ENCODE measurements at regions not wholly inside any gene's neighbourhood (a gene's known extent, or its start where the extent isn't known, plus 50 kb on each side); places are given as distances from the start of the nearest gene placed in this dataset.
"Not testable (repeated sequence)": the region's sequence is repeated elsewhere in the genome, so short reads cannot be mapped to it uniquely, and the experiment has no call there.

DNA sequence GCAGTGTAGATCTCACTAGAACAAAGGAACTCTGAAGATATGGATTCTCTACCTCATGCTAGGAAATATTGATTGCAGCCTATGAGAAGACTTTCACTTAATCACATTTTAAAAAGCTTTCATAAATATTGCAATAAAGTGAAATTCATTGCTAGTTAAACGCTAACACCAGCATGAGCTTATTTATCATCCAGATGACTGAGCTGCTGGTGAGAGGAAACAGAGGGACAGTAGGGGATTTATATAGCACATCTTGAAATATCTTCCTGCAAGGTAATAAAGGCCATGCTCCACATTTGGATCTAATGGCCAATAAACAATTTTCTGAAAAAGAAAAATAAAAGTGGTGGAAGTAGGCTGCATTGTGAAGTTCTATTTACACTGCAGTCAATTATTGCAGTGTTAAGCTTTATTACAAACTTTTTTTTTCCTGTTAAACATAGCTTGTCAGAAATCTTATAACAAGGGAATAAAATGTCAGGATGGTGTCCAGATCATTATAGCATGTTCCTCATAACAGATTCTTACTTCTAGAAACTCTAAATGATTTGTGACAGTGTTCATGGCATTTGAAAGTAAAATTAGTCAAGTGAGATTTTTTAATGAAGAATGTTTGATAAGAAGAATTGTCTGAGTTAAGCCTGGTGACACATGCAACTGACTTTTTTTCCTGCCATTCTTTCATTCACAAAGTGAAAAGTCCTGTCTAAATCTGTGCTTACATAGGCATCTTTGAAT is 342.6 kb downstream of the DMAC1 start:
- DNase-seq, result no peak

DNA sequence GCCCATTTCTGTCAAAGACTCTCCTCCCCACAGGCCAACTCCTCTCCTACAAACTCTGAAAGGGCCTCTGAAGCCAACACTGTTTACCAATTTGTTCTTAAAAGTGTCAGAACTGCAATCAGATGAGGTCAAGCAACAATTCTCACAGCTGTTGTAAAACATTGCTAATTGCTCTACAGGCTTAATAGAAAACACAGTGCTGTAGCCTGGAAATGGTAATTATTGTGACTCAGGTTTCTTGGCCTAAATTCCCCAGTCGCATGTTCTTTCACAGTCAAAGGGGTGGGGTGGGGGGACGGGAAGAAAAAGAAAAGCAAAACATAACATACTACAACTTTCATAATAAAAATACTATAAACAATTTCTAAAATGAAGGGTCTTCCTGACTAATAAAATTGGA is 343.2 kb downstream of the DMAC1 start:
- no peak for DNase-seq

DNA sequence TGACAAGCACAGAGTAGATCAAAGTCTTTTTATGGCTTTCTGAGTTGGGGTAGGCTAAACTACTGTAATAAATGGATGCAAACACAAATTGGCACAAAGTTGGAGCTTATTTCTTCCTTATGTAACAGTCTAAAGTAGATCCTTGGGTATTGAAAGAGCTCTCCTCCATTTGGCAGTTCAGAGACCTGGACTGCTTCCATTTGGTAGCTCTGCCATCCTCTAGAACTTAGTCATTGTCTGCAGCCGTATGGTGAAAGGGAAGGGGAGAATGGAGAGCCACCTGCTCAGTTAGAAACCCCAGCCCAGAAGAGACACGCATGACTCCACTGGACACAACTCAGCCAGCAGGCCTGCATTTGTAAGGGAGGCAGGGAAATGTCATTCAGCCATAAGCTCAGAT is 345.0 kb downstream of the DMAC1 start:
- no peak for DNase-seq

DNA sequence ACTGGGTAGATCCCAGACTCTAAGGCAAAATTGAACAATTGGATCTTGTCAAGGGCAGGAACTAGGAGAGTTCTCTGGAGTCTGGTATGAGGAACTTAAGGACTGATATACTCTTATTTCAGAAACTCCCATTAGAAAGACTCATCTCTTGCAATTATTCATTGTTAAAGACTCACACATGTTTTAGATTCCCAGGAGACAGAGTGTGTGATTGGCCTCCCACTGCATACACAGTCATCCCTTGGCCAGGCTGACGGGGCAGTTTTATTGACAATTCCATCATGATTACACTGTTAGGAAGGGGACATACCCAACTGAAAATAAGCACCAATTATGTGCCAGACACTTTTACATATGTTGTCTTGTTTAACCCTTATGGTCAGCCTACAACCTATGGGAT is 347.2 kb downstream of the DMAC1 start:
- DNase-seq, result no peak

DNA sequence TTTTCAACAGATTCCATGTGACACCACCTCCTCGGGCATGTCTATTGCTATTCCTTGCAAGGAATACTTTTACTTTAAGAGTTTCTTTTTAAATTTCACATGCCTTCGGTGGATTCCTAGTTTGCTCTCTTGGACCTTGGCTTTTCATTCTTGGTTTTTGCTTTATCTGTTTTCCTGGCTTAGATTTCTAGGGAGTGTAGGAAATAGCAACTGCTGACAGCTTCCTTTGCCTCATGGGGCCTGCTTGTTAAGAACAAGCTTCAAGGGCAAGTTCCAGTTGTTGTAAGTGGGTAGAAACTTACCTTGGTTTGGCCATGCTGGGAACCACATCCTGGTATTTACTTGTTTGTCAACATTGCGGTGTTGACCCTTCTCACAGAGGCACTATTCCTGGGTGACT is 348.5 kb downstream of the DMAC1 start:
- DNase-seq, result no peak

DNA sequence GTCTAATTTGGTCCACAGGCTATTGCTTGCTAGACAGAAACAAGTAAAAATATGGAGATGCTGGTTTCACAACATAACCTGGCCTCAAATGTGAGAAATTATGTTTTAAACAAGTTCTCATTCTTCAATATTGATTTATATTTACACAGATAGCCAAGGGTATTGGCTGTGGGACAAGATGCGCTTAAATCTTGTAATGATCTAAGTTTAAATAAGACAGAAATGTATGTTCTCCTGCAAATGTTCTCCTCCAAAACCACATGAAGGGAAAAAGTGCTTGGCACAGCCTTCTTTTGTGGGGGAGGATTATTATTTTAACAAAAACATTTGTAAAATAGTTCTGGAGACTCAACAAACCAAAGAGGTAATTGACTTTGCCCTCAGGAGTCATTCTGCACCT is 356.0 kb downstream of the DMAC1 start:
- no peak for DNase-seq

DNA sequence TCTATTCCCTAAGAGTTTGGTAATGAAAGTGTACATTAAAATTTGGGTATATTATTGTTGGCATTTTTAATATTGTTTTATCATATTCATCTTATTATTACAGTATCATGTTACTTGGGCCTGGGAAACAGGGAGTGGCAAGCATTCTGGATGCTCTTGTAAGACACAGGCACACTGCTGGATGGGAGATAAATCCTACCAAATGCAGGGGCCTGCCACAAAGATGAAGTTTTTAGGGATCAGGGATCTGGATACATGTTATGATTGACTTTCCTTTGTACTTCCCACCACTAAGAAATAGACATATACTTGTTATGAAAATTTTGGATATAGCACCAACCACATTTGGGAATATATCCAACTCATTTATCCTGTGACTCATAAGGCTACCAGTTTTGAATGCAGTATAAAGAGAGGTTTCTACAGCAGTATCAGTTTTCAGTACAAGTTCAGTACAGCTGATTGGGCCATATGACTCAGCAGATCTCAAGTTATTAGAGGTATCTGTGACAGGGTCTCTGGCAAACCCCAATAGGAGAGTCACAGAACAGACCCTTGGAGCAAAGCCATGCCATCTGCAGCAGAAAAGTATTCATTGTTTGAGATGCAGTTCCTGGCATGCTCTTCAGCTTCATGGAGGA is 360.1 kb downstream of the DMAC1 start:
- no peak for DNase-seq

DNA sequence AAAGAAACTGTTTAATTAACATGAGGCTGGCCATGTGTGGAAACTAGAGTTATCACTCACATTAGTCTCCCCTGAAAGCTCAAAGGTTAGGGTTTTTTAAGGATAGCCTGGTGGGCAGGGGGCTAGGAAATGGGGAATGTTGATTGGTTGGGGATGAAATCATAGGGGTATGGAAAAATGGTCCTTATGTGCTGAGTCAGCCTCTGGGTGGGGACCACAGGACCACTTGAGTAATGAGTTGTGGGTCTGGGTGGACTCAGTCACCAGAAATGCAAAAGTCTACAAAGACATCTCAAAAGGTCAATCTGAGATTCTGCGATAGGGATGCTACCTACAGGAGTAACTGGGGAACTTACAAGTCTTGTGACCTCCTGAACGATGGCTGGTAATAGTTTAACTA is 362.8 kb downstream of the DMAC1 start:
- DNase-seq, result no peak

DNA sequence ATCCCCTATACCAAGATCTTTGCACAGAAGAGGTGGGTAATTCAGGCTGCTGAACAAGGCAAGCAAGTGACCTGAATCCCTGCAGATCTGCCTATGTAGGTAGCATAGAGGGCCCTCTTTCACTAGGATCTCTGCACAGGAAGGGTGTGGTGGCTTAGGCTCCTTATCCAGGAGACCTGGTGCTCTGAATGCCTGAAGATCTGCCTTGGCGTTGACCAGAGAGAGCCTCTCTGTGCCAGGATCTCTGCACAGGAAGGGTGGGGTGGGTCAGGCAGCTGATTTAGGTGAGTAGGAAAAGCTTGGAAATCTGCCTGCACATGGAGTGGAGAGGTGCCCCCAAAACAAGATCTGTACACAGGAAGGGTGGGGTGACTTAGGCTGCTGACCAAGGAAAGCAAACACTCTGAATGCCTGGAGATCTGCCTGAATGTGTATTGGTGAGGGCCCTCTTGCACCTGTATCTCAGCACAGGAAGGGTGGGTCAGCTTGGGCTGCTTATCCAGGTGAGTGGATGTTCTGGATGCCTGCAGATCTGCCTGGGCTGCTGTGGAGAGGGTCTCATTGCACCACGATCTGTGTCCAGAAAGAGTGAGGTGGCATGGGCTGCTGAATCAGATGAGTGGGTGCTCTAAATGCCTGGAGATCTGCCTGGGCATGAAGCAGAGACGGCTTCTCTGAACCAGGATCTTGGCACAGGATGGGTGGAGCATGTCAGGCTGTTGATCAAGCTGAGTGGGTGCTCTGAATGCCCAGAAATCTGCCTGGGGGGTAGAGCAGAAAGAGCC is 365.9 kb downstream of the DMAC1 start:
- no peak for DNase-seq

DNA sequence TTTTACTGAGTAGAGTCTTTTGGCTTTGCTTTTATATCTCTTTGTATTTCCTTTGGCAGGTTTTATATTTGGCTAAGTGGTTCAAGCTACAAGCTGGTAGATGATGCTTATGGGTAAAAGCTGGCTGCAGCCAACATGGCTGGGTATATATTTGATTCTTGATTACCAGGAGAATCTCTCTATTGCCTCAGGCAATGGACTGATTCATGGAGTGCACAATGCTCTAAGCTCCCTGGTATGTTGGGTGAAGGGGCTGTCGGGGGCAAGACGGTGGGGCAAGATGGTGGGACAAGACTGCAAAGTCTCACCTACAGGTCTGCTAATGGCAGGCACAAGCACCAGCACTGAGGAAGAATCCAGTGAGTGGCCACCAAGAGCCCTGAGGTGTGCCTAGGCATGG is 366.6 kb downstream of the DMAC1 start:
- no peak for DNase-seq

DNA sequence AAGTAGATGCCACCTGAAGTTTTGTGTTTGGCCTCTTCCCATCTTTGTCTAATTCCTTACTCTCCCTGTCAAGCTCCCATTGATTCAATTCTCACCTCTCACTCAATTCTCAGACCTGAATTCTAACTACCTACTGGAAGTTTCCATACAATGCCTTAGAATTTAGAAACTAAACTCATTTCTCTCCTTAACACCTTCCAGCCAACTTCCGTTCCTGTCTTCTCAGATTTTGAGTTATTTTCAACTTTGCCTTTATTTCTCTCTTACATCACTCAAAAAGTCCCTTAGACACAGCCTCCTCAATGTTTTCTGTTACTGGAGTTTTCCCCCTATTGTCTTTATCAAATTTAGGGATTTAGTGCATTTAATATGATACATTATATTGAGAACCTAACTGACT is 382.2 kb downstream of the DMAC1 start:
- DNase-seq, result not testable (repeated sequence)

DNA sequence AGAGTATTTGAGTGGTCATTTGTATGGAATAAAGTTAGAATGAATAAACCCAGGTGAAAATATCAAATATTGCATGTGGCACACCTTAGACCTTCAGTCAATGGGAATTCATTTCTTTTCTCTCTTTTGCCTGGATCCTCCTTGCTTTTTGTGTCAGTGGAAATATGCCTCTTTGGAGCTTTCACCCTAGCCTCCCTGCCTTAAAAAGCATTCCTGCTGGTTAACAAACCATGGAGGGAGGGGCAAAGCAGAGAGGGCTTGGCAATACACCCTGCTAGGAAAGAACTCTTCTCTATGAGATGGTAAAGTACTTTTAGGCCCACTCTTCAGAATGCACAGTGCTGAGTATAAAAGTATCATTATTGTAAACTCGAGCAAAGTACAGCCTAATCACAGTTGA is 383.7 kb downstream of the DMAC1 start:
- no peak for DNase-seq

DNA sequence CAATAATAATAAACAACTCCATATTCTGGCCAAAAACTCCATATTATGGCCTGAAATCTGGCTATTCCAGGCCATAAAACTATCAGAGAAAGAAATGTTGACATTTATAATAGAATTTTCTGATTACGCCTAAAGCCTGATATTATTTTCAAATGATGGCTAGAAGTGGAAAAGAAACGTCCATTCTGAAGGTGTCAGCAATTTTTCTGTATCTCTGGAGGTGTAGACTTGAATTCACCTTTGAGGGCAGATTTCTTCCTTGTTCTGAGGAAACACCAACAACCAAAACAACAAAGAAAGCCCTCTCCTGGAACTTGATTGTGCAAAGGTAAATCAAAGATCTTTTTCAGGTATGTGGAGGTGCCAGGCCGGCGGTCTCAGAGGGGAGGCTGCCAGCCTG is 390.7 kb downstream of the DMAC1 start:
- DNase-seq, result no peak

DNA sequence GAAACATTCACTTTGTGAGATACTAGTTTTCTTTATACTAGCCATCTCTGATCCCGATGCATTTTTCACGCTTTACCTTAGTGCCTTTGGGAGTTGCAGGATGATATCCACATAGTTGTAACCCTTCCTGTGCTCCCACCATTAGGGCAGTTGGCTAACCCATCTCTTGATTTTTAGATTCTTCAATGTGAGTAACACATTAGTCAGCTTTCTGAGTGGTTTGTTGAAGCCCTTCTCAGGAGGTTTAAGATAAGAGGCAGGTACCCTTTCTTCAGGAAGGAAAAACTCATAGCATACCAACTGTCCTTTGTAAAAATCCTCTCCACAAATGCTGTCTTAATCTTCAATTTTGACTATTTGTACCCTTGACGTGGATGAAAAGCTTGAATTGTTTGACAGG is 392.3 kb downstream of the DMAC1 start:
- DNase-seq, result no peak

DNA sequence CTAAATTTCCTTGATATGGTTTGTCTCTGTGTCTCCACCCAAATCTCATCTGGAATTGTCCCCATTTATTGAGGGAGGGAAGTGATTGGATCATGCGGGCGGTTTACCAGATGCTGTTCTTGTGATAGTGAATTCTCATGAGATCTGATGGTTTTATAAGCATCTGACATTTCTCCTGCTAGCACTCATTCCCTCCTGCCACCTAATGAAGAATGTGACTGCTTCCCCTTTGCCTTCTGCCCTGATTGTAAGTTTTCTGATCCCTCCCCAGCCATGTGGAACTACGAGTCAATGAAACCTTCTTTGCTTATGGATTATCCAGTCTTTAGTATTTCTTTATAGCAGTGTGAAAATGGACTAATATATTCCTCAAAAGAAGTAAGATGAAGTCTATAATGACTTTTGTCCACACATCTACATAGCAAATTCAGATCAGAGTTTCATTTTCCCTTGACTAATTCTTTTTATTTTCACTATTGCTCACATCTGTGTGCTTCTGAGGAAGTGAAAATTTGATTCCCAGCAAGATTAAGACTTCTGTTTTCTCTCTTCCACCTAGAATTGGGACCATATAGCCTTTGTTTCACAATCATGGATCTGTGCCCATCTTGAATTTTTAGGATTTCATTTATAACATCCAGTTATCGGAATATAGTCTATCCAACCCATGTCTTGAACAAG is 393.5 kb downstream of the DMAC1 start:
- DNase-seq, result no peak

DNA sequence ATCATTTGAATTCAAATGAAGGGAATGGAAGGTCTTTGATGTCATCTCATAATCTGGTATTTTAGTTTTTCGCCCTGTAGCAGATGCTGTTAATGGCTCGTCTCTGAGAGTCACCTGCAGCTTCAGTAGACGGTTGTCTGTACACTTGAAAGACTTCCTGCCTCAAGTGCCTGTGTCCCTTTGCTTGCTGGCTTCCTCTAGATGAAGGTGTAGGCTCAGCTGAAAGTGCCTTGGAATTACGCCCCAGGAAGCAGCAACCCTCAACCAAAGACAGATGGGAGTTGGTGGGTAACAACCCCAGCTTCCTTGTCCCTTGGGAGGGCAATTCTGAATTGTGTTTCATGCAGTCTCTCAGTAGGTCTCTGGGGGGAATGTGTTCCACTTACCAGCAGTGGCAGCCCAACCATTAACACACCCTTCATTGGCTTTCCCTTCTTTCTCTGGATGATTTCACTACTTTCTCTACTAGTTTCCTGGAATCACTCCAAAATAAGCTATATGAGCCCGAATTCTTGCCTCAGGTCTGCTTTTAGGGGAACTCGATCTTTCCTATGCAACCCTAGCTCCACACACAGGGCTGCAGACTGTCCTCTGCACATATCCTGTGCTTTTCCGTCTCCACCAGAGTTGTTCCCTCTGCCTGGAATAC is 395.6 kb downstream of the DMAC1 start:
- no peak for DNase-seq

DNA sequence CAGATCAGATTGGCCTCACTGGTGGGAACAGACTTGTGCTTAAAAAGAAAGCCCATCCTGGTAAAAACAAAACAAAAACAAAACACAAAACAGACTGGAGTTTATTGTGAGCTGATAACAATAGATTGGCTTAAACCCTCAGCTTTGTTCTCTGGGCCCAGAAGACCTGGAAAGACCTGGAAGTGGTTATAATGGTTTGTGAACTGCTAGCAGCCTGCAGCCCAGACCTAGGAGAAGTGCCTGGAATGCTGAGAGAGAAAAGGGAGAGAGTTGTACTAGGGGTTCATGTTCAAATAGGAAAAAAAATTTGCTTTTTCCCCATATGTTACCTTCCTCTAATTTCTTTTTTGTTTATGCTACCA is 396.6 kb downstream of the DMAC1 start:
- DNase-seq, result no peak

DNA sequence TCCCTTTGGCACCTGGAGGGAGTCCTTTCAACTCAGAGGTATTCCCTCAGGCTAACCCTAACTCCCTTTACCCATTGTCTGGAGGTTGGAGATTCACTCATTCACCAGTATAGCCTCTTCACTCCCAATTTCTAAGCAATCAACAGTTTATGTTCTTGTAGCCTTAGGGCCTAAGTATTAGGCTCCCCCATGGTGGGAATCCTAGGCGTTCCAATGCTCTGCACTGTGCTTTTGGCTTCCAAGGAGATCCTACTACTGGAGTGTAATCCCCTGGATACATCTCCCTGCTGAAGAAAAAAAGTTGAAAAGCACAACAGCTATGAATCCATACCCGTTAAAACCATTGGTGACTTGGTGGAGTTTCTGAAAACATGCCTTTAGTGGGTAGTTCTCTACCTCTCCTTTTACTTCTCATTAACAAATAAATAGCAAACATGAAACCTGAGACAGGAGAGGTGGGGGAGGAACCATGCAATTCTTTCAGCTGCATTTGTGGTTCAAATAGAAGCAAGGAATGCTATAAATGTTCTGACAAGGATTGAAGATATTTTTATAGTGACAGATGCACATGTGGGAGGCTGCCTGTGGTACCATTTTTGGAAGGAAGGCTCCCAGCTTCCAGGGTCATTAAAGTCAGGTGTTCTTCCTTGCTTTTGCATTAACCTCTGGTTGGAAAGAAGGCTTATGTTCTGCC is 397.1 kb downstream of the DMAC1 start:
- no peak for DNase-seq

DNA sequence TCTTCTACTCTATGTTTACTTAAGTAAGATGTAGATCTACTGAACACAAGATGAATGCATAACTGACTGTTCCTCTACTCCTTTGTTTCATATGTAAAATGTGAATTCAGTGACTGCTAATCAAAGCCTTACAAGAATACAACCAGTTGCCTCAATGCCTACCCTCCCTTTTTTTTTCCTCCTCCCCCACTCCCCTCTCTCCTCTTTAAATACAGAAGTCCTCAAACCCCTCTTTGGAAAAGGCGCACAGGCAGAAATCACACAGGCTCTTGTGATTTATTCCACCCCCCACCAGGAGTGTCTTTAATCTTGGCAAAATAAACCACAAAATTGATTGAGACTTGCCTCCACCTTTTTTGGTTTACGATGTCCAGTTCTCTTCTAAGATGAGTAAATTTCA is 398.5 kb downstream of the DMAC1 start:
- DNase-seq, result no peak

DNA sequence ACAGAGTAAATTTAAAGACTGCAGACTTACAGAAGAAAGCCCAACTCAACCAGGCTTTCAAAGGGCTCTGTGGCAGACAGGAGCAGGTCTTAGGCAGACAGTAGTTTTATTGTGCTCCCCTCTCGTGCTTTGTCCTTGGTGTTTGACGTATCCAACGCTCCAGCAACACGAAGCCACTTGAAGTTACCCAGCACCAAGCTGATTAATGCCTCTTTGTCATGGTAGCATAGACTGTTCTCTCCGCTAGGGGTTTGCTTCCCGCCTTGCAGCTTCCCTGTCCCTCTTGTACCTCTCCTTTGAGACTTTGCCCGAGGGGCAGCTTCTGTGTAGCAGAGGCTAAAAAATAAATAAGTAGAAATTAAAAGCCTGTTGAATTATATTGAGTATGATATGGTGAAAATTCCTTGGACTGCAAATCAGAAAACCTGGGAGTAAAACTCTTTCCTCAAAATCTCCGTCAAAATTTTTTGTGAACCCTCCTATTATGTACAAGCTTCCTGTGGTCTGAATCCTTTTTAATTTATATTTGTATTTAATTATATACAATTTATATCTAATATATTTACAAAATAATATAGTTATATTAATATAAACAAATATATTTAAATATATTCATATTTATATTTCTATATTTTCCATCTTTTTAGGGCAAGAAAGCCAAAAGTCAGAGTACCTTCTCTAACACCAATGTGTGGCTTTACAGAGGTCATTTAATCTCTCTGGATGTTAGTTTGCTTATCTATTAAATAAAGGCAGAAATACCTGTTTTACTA is 405.4 kb downstream of the DMAC1 start:
- no peak for DNase-seq

DNA sequence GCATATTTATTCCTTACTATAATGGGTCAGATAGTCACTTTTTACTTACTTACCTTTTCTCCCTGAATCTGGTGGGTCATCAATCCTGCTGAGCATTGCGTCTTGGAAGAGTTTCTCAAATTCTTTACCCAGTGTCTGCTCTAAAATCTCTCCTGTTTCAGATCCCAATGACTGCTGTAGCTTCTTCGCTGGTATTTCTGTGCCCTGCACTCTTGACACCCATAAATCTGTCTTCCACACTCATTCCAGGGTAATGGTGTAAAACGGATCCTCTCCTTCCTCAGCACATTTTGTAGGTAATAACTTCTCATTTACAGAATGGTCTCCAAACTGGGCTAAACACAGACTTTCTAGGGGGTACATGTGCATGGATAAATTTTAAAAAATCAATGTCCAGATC is 407.4 kb downstream of the DMAC1 start:
- DNase-seq, result no peak

DNA sequence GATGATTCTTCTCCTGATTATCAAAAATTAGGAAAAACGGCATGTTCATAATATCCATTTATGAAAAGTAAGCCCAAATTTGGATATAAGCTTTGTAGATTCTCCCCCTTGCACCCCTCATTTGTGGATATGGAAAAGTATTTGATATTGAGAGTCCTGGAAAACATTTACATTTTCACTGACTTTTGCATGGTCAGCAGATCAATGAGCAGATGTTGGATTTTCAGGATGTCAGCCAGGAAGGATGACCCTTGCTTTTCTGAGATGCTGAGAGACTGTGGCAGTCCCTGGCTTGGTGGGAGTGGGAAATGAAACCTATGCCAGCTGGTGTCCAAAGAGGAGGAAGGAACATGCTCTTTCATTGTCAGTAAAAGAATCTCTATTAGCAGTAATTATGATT is 410.8 kb downstream of the DMAC1 start:
- no peak for DNase-seq

Data from central memory CD4-positive, alpha-beta T cell (primary cell).